IMR-90 (cell line): ENCODE measurements at regions not wholly inside any gene's neighbourhood (a gene's known extent, or its start where the extent isn't known, plus 50 kb on each side); places are given as distances from the start of the nearest gene placed in this dataset.

ENCODE experiments used
- ATAC-seq: fragments of 200-7000 bp; cut with Tn5 transposase; 2 replicates; pipeline ENCODE4 v1.9.1; 2020; ENCODE audit warnings: low read depth, mild to moderate bottlenecking, moderate library complexity
- BruUV-seq: library from RNA; stranded (reverse); fragments of 400-500 nt; replicated peaks from 2 replicates; lab custom pipeline; 2021; lab: Mats Ljungman, UMichigan
- CTCF ChIA-PET: fragments of 300-600 bp; formaldehyde crosslinking; extraction: SDS; loops from one replicate; lab custom pipeline; 2021; ENCODE audit warnings: antibody characterized with exemption; lab: Yijun Ruan, JAX
- POLR2A ChIA-PET: fragments of 300-600 bp; sonication (Branson Sonifier 250); formaldehyde crosslinking; loops from one replicate; lab custom pipeline; 2022; ENCODE audit warnings: antibody characterized with exemption; ENCODE audit not compliant: unreplicated experiment; lab: Charles Lee
- DNase-seq: peaks from one replicate; pipeline ENCODE4 v3.0.0; 2013
- H2AFZ ChIP-seq: replicated peaks from 2 replicates; pipeline ENCODE3; 2013; ENCODE audit warnings: low read length, mild to moderate bottlenecking; ENCODE audit not compliant: poor library complexity
- H2AK5ac ChIP-seq: 2 replicates; pipeline ENCODE4 v1.6.1; 2013; ENCODE audit warnings: low read depth, low read length, inconsistent platforms
- H2AK9ac ChIP-seq: replicated peaks from 2 replicates; pipeline ENCODE3; 2013; ENCODE audit warnings: mild to moderate bottlenecking, low read depth, low read length, moderate library complexity; ENCODE audit not compliant: poor library complexity
- H2BK120ac ChIP-seq: 2 replicates; pipeline ENCODE4 v1.6.1; 2013; ENCODE audit warnings: low read depth, low read length, inconsistent platforms
- H2BK15ac ChIP-seq: 3 replicates; pipeline ENCODE4 v1.6.1; 2013; ENCODE audit warnings: low read depth, low read length, inconsistent platforms
- H2BK20ac ChIP-seq: 2 replicates; pipeline ENCODE4 v1.6.1; 2013; ENCODE audit warnings: low read depth, mild to moderate bottlenecking, inconsistent platforms, low read length, moderate library complexity
- H2BK5ac ChIP-seq: 2 replicates; pipeline ENCODE4 v1.6.1; 2013; ENCODE audit warnings: mild to moderate bottlenecking, low read depth, low read length, inconsistent platforms; ENCODE audit not compliant: poor library complexity, severe bottlenecking
- H3K14ac ChIP-seq: replicated peaks from 2 replicates; pipeline ENCODE4 v1.6.1; 2013; ENCODE audit warnings: low read depth, low read length, inconsistent platforms
- H3K18ac ChIP-seq: 2 replicates; pipeline ENCODE4 v1.6.1; 2013; ENCODE audit warnings: low read depth, low read length, control low read depth
- H3K23ac ChIP-seq: 2 replicates; pipeline ENCODE4 v1.6.1; 2013; ENCODE audit warnings: low read depth, low read length, inconsistent platforms
- H3K27ac ChIP-seq: 2 replicates; pipeline ENCODE4 v1.5.1; 2013; ENCODE audit warnings: mild to moderate bottlenecking, control low read depth, low read length; ENCODE audit not compliant: insufficient read depth
- H3K27me3 ChIP-seq: 2 replicates; pipeline ENCODE4 v1.6.1; 2013; ENCODE audit warnings: low read length; ENCODE audit not compliant: control insufficient read depth, insufficient read depth
- H3K36me3 ChIP-seq: 2 replicates; pipeline ENCODE4 v1.6.1; 2013; ENCODE audit warnings: low read length, mixed read lengths; ENCODE audit not compliant: control insufficient read depth, insufficient read depth
- H3K4ac ChIP-seq: 2 replicates; pipeline ENCODE4 v1.6.1; 2013; ENCODE audit warnings: low read depth, low read length, inconsistent platforms
- H3K4me1 ChIP-seq: 2 replicates; pipeline ENCODE4 v1.6.1; 2013; ENCODE audit warnings: low read length, mixed read lengths; ENCODE audit not compliant: control insufficient read depth, insufficient read depth
- H3K4me2 ChIP-seq: 2 replicates; pipeline ENCODE4 v1.6.1; 2013; ENCODE audit warnings: low read depth, mild to moderate bottlenecking, control low read depth, low read length, moderate library complexity
- H3K4me3 ChIP-seq: 2 replicates; pipeline ENCODE4 v1.5.1; 2013; ENCODE audit warnings: low read depth, mild to moderate bottlenecking, control low read depth, low read length, moderate library complexity; ENCODE audit not compliant: insufficient read depth
- H3K56ac ChIP-seq: 2 replicates; pipeline ENCODE4 v1.6.1; 2013; ENCODE audit warnings: low read length, inconsistent platforms; ENCODE audit not compliant: insufficient read depth; ENCODE audit errors: extremely low read depth
- H3K79me1 ChIP-seq, 2 experiments: 2 replicates each; pipeline ENCODE4 v1.6.1; 2013; ENCODE audit warnings: low read length in 2 of 2, inconsistent platforms in 1 of 2, low read depth in 1 of 2
- H3K9ac ChIP-seq: 2 replicates; pipeline ENCODE4 v1.6.1; 2013; ENCODE audit warnings: low read depth, low read length, control low read depth
- H3K9me1 ChIP-seq: 2 replicates; pipeline ENCODE4 v1.6.1; 2013; ENCODE audit warnings: low read length, inconsistent platforms; ENCODE audit not compliant: insufficient read depth
- H3K9me3 ChIP-seq: 2 replicates; pipeline ENCODE4 v1.6.1; 2013; ENCODE audit warnings: low read length; ENCODE audit not compliant: control insufficient read depth, insufficient read depth
- H4K20me1 ChIP-seq: 2 replicates; pipeline ENCODE4 v1.6.1; 2013; ENCODE audit warnings: low read length, inconsistent platforms; ENCODE audit not compliant: insufficient read depth
- H4K5ac ChIP-seq: 2 replicates; pipeline ENCODE4 v1.6.1; 2013; ENCODE audit warnings: mild to moderate bottlenecking, low read depth, low read length, control low read depth
- H4K8ac ChIP-seq, 2 experiments: 2 replicates each; pipeline ENCODE4 v1.6.1; 2013; ENCODE audit warnings: low read depth in 2 of 2, low read length in 2 of 2, control low read depth in 1 of 2, inconsistent platforms in 1 of 2
- H4K91ac ChIP-seq: 2 replicates; pipeline ENCODE4 v1.6.1; 2013; ENCODE audit warnings: low read depth, low read length, inconsistent platforms; ENCODE audit not compliant: insufficient read depth
- BHLHE40 ChIP-seq: fragments of 150-350 bp; IDR thresholded peaks from 2 replicates; pipeline ENCODE4 v1.6.1; 2016; ENCODE audit warnings: mild to moderate bottlenecking, low read depth, low read length
- CEBPB ChIP-seq: IDR thresholded peaks from 2 replicates; pipeline ENCODE4 v1.6.1; 2012; ENCODE audit warnings: low read depth, low read length, improper control_type of control experiment
- CHD1 ChIP-seq: IDR thresholded peaks from 2 replicates; pipeline ENCODE4 v1.6.1; 2012; ENCODE audit warnings: low read depth, low read length, improper control_type of control experiment
- CTCF ChIP-seq: conservative IDR thresholded peaks from 2 replicates; pipeline ENCODE4 v1.5.1; 2012; ENCODE audit warnings: mild to moderate bottlenecking, low read depth, low read length, improper control_type of control experiment
- ELK1 ChIP-seq: fragments of 150-350 bp; IDR thresholded peaks from 2 replicates; pipeline ENCODE4 v1.6.1; 2016; ENCODE audit warnings: low read depth, mild to moderate bottlenecking, low read length, moderate library complexity, borderline replicate concordance
- FOS ChIP-seq: fragments of 150-350 bp; IDR thresholded peaks from 2 replicates; pipeline ENCODE4 v1.6.1; 2016; ENCODE audit warnings: low read depth, low read length
- MAFK ChIP-seq: IDR thresholded peaks from 2 replicates; pipeline ENCODE4 v1.6.1; 2012; ENCODE audit warnings: low read depth, low read length, improper control_type of control experiment
- MAZ ChIP-seq: IDR thresholded peaks from 2 replicates; pipeline ENCODE4 v1.6.1; 2012; ENCODE audit warnings: low read depth, mild to moderate bottlenecking, low read length, improper control_type of control experiment, moderate library complexity, borderline replicate concordance
- MXI1 ChIP-seq: IDR thresholded peaks from 2 replicates; pipeline ENCODE4 v1.6.1; 2012; ENCODE audit warnings: low read depth, mild to moderate bottlenecking, low read length, moderate library complexity, borderline replicate concordance
- NFE2L2 ChIP-seq: fragments of 150-350 bp; IDR thresholded peaks from 2 replicates; pipeline ENCODE4 v1.6.1; 2016; ENCODE audit warnings: low read depth, mild to moderate bottlenecking, low read length
- POLR2A ChIP-seq: IDR thresholded peaks from 2 replicates; pipeline ENCODE4 v1.6.1; 2012; ENCODE audit warnings: mild to moderate bottlenecking, low read depth, low read length
- RAD21 ChIP-seq: IDR thresholded peaks from 2 replicates; pipeline ENCODE4 v1.6.1; 2012; ENCODE audit warnings: low read length, improper control_type of control experiment
- RCOR1 ChIP-seq: IDR thresholded peaks from 2 replicates; pipeline ENCODE4 v1.6.1; 2012; ENCODE audit warnings: mild to moderate bottlenecking, low read length, improper control_type of control experiment; ENCODE audit not compliant: insufficient replicate concordance
- RFX5 ChIP-seq: IDR thresholded peaks from 2 replicates; pipeline ENCODE4 v1.8.0; 2012; ENCODE audit warnings: low read depth, mild to moderate bottlenecking, low read length, moderate library complexity
- SMC3 ChIP-seq: fragments of 150-350 bp; IDR thresholded peaks from 2 replicates; pipeline ENCODE4 v1.6.1; 2016; ENCODE audit warnings: low read depth, mild to moderate bottlenecking, antibody characterized with exemption, low read length, moderate library complexity
- USF2 ChIP-seq: fragments of 150-350 bp; IDR thresholded peaks from 2 replicates; pipeline ENCODE4 v1.6.1; 2017; ENCODE audit warnings: mild to moderate bottlenecking, antibody characterized with exemption, low read length, low read depth
- WGBS, 2 experiments: methylation state at CpG; one replicate each; pipeline versions ENCODE4 v1.1.5 to v1.1.7; 2013; ENCODE audit warnings: missing lambda C conversion rate in 2 of 2; ENCODE audit not compliant: insufficient read length in 1 of 2; ENCODE audit errors: extremely low coverage in 2 of 2; 5-methylcytosine and 5-hydroxymethylcytosine counted together
- dilution Hi-C: fragments of 300-500 bp; cut with HindIII; formaldehyde crosslinking; loops from one replicate; pipeline ENCODE4 v1.14.3; 2018; ENCODE audit warnings: low sequenced_read_pairs; ENCODE audit not compliant: unreplicated experiment
- in situ Hi-C: fragments of 300-500 bp; cut with MboI; formaldehyde crosslinking; loops from 3 replicates; pipeline ENCODE4 v1.14.3; 2019; ENCODE audit warnings: low sequenced_read_pairs, inconsistent platforms, mixed read lengths
- intact Hi-C: fragments of 100-400 bp; cut with micrococcal nuclease; formaldehyde crosslinking; loops from 2 replicates; pipeline ENCODE4 v1.10.0; 2022

GRCh38 chr18:41600693-41601391 is 354.2 kb upstream of the PIK3C3 start:
- H2BK5ac ChIP-seq: no peak overlapping the region
- H3K4me1 ChIP-seq: no peaks in the 10 kb centered on the region
- H3K4me2 ChIP-seq: no peak overlapping the region
- no peak overlapping the region for H3K4me3 ChIP-seq
- in situ Hi-C loops (no loop called here), intact Hi-C loops (no loop called here), dilution Hi-C loops (no loop called here)
- no peaks in the 10 kb centered on the region for H3K79me1 ChIP-seq
- H3K9me3 ChIP-seq: no peaks in the 10 kb centered on the region
- no peak overlapping the region for H2BK120ac ChIP-seq
- no peak overlapping the region for H2BK15ac ChIP-seq
- H2AK9ac ChIP-seq: no peak overlapping the region
- H4K20me1 ChIP-seq: no peaks in the 10 kb centered on the region
- H3K9ac ChIP-seq: no peak overlapping the region
- H4K91ac ChIP-seq: no peak overlapping the region
- H4K5ac ChIP-seq: no peak overlapping the region
- no TSS peak for BruUV-seq
- no peak overlapping the region for H3K14ac ChIP-seq
- no peaks in the 10 kb centered on the region for H3K27me3 ChIP-seq
- no peak overlapping the region for H3K56ac ChIP-seq
- no peak overlapping the region for H2BK20ac ChIP-seq
- no peak overlapping the region for H3K4ac ChIP-seq
- DNase-seq (no peak), ATAC-seq (no peak)
- H3K18ac ChIP-seq: no peak overlapping the region
- H2AK5ac ChIP-seq: no peak overlapping the region
- ChIA-PET CTCF (no interaction called here), POLR2A (no interaction called here)
- no peak overlapping the region for H3K23ac ChIP-seq
- H3K36me3 ChIP-seq: no peaks in the 10 kb centered on the region
- 67% methylated on average over 1 of the region's 3 CpGs; no CpG with 5 or more reads in 1 of the 2 experiments for WGBS, 2 experiments
- no peak overlapping the region for H4K8ac ChIP-seq
- H3K27ac ChIP-seq: no peak overlapping the region
- H2AFZ ChIP-seq: no peak overlapping the region
- no peaks in the 10 kb centered on the region for H3K9me1 ChIP-seq
- TF ChIP-seq CHD1 (no peak), NFE2L2 (no peak), FOS (no peak), MXI1 (no peak), RFX5 (no peak), ELK1 (no peak), POLR2A (no peak), RCOR1 (no peak), USF2 (no peak), RAD21 (no peak), CEBPB (no peak), SMC3 (no peak), MAZ (no peak), MAFK (no peak), CTCF (no peak), BHLHE40 (no peak)
